H1 (cell line): ENCODE measurements at regions not wholly inside any gene's neighbourhood (a gene's known extent, or its start where the extent isn't known, plus 50 kb on each side); places are given as distances from the start of the nearest gene placed in this dataset.

Experiments used
- CHD1 ChIP-seq: IDR thresholded peaks from 2 replicates; pipeline ENCODE4 v1.6.1; 2012; ENCODE audit warnings: low read depth, low read length, improper control_type of control experiment
- FOSL1 ChIP-seq: IDR thresholded peaks from 2 replicates; pipeline ENCODE4 v1.6.1; 2011; ENCODE audit warnings: mild to moderate bottlenecking, low read depth, low read length, moderate library complexity; ENCODE audit not compliant: insufficient read depth
- JUND ChIP-seq: IDR thresholded peaks from 2 replicates; pipeline ENCODE4 v1.6.1; 2011; ENCODE audit warnings: mild to moderate bottlenecking, improper control_type of control experiment, low read length
- KDM4A ChIP-seq: IDR thresholded peaks from one replicate; pipeline ENCODE4 v1.7.1; 2012; ENCODE audit warnings: low read depth, mild to moderate bottlenecking, moderate library complexity, low read length, inconsistent platforms; ENCODE audit not compliant: severe bottlenecking
- POLR2A ChIP-seq, 2 experiments: IDR thresholded peaks; 1 replicate in 1 of 2; 2 replicates in 1 of 2; pipeline ENCODE4 v1.6.1; 2011; ENCODE audit warnings: low read depth in 2 of 2, low read length in 2 of 2, mild to moderate bottlenecking in 2 of 2; ENCODE audit errors: control extremely low read depth in 1 of 2
- TF ChIP-seq, protein P1 (sequence below): IDR thresholded peaks from 2 replicates; pipeline ENCODE4 v1.6.1; 2012; ENCODE audit warnings: inconsistent platforms
- TF ChIP-seq, protein P2 (sequence below), 3 experiments: IDR thresholded peaks; 1 replicate in 2 of 3; 2 replicates in 1 of 3; pipeline versions ENCODE4 v1.5.1 to v1.6.1; 2011; ENCODE audit warnings: low read length in 3 of 3, mild to moderate bottlenecking in 3 of 3, inconsistent platforms in 2 of 3, low read depth in 1 of 3, moderate library complexity in 1 of 3; ENCODE audit not compliant: insufficient read depth in 1 of 3; ENCODE audit errors: control extremely low read depth in 1 of 3

DNA sequence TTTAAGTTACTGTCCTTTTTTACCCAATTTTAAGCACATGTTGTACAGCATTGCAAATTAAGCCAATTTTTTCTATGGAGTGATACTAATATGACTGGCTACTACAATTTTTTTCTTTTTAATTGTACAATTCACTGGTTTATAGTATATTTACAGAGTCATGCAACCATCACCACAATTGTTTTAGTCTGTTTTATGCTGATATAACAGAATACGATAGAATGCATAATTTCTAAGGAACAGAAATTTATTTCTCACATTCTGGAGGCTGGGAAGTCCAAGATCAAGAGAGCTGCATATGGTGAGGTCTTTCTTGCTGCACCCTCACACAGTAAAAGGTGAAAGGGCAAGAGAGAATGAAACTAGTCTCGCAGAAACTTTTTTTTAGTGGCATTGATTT is 125.3 kb downstream of the GLUD2 start:
- TF ChIP-seq FOSL1 (no peak), KDM4A (no peak), POLR2A (IDR thresholded peaks at IDR 0.05; ENCODE audit: control extremely low read depth in 1 of 2, low read depth in 2 of 2, low read length in 2 of 2) (no peak), CHD1 (no peak), JUND (no peak)
- TF ChIP-seq, protein P1, sequence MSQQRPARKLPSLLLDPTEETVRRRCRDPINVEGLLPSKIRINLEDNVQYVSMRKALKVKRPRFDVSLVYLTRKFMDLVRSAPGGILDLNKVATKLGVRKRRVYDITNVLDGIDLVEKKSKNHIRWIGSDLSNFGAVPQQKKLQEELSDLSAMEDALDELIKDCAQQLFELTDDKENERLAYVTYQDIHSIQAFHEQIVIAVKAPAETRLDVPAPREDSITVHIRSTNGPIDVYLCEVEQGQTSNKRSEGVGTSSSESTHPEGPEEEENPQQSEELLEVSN, result no peak
- TF ChIP-seq, protein P2, sequence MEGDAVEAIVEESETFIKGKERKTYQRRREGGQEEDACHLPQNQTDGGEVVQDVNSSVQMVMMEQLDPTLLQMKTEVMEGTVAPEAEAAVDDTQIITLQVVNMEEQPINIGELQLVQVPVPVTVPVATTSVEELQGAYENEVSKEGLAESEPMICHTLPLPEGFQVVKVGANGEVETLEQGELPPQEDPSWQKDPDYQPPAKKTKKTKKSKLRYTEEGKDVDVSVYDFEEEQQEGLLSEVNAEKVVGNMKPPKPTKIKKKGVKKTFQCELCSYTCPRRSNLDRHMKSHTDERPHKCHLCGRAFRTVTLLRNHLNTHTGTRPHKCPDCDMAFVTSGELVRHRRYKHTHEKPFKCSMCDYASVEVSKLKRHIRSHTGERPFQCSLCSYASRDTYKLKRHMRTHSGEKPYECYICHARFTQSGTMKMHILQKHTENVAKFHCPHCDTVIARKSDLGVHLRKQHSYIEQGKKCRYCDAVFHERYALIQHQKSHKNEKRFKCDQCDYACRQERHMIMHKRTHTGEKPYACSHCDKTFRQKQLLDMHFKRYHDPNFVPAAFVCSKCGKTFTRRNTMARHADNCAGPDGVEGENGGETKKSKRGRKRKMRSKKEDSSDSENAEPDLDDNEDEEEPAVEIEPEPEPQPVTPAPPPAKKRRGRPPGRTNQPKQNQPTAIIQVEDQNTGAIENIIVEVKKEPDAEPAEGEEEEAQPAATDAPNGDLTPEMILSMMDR (IDR thresholded peaks at IDR 0.05; ENCODE audit: control extremely low read depth in 1 of 3, insufficient read depth in 1 of 3, low read depth in 1 of 3, low read length in 3 of 3), result no peak
